Activated gamma-delta T cell treated with Interleukin-2 at 50 U/mL for 16 hours (primary cell): ENCODE measurements at regions not wholly inside any gene's neighbourhood (a gene's known extent, or its start where the extent isn't known, plus 50 kb on each side); places are given as distances from the start of the nearest gene placed in this dataset.

ENCODE experiments used
- DNase-seq: peaks from one replicate; pipeline ENCODE4 v3.0.0-alpha.2; 2020

DNA sequence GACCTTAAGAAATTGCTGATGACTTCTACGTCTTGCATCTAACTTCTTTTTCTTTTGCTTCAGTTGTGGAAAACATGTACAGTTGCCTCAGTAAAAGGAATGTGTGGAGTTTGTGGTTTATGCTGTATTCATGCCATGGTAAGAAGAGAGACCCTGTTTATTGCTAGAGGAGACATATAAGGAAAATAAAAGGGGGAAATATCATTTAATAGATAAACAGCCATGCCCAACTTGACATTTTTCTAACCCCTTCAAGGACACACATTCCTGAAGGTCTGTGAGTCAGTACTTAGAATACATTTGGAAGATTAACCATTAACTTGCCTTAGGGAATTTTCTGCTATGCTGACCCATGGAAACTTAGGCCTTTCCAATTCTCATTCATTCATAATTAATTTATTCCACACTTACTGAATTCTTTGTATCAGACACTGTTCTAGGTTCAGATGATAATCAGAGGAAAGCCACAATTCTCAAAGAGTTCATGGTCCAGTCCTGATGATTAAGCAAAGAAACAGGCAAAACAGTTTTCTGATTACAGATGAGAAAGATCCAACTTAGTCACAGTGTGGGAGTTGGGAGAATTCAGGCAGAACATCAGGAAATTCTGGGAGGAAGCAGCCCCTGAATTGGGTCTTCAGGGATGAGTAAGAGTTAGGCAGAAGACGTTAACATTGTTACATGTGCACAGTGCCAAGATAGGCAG, 329.8 kb upstream of the RASGRP1 start:
- no peak for DNase-seq

DNA sequence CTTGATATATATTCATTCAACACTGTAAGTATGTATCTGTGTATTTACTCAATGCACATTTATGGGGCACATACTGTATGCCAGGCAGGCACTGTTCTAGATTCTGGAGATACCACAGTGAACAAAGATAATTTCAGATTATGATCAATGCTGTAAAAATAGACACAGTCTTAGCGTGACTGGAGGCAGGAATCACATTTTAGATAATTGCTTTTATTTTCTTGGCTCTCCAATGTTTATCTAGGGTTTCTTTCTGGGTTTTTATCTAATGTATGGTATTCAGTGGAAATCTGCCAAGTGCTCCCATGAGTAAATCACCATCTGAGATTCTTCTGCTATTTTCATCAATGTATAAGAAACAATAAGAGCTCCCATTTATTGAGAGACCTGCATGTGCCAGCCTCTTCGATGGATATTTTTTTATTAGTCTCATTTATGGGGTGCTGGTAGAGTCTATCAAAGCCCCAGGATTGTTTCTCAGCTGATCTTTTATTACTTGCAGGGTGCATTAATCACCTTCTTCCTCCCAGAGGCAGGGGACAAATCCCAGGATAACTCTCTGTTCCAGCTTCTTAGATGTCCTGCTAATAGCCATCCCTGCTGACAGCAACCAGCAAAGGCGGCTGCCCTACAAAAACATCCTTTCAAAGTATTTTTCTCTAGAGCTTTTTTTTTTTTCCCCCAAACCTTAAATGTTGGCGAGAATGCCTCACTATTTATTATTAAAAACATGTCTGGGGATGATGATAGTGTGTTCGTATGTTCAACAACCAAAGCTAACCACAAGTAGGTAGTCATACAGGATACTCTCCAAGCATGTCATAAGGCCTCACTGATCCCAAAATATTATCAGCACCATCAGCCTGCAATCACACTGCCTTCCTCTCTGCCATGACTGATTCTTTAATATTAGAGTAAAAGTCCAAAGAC, 331.0 kb upstream of the RASGRP1 start:
- no peak for DNase-seq

DNA sequence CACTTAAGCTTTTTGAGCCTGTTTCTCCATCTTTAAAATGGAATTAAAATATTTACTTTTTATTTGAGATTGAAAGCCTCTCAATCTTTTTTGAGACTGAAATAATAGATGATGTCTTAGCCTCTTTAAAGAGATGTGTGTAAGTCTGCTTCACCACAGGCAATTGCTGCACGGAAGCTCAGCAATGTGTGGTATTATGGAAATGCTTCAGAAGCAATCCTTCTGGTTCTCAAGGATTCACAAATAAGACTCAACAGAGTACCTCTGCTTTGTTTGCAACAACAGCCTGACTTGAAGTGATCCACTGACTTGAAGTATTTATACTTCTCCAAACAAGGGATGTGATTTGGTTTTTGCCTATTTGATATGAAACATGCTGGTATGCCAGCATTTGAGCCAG, 332.0 kb upstream of the RASGRP1 start:
- no peak for DNase-seq

DNA sequence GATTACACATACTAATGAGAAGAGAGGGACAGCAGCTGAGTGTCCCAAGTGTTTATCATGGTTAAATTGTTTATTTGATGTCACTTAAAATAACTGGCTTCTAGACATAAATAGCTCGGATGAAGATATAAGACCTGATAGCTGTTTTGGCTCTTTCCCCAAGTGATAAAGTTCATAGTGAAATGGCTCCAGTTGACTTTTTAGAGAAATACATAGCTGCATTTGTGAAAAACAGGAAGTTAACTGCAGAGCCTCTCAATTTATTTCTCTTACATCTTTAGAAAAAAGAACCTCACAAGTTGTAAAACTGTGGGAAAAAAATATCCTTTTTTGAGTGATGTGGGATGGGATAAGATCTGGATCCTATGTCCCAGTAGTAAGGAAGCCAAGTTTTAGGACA, 332.9 kb upstream of the RASGRP1 start:
- no peak for DNase-seq

DNA sequence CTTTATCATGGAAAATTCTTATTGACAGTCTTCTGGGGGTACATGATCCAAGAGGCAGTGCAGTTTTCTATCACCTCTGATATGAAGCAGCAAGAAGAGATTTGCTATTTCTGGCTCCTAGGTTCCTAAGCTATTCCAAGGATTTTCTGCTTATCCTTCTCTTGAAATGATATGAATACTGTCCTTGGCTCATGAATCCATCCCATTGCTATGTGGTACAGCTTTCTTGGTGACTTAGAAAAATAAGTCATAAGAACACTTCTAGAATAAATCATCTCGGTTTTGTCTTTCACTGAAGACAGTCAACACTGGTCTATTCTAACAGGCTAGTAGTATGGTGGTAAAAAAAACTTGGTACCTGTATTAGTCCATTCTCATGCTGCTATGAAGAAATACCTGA, 333.6 kb upstream of the RASGRP1 start:
- no peak for DNase-seq

DNA sequence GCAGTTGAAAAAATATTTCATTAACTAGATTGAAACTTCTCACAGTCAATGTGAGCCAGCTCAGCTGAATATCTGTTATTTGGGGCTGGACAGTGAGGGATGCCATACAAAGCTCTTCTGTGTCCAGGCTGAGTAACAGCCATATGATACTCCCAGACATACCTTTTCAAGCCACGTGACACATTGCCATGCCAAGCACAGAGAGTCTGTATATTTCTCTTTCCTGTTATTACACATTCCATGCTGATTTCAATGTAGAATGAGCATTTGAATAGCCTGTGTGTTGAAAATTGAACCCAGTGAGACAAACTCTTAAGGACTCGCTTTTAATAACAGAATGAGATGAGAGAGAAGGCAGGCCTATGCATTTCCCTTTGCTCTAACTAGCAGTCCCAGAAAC, 334.7 kb upstream of the RASGRP1 start:
- DNase-seq = no peak

DNA sequence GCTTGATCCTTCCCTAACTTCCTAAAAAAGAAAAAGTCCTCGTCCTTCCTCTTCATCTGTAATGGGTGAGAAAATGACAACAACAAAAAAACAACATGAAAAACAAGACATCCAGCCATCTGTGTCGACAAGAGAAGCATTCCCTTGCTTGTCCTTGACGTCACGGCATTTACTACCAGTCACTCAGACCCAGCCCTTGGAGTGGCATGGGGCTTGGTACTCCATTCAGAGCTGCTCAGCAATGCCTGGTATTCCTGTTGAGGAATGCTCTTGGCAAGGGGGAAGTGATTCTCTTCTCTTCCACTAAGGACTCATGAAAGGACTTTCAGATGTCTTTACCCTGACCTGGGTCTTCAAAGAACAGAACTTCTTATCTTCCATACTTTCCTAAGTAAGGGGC, 339.7 kb upstream of the RASGRP1 start:
- no peak for DNase-seq

DNA sequence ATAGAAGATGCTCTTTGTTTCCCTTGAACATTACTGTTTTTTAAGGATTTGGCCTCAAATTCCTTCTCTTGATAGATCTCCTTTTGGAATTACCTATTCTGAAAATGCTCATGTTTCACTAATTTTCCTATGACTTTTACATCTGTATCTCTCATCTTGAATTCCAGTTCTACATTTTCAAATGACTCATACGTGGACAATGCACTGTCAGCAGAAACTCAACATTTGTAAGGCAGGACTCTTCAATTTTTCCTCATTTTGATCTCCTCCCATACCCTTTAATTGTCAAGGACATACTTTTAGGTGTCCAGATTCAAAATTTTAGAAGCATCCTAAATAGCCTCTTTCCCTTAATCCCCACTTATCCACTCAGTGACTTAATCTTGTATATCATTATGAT, 341.0 kb upstream of the RASGRP1 start:
- DNase-seq = no peak

DNA sequence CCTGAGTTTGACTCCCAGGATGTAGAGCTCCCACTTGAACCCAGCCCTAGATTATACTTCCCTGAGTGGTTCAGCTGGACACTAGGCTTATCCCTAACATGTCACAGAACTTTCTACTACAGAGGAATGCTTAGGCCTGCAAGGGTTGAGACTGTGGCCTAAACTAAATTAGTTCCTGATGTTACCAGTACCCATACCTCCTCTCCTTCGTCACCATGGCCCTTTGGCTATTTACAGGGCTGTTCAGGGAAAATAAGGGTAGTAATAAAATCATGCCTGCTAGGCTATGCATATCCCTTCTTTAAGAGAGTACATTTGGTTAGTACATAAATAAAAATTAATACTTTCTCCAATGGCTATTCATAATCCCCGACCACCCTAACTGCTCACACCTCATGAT, 356.4 kb upstream of the RASGRP1 start:
- DNase-seq = no peak

DNA sequence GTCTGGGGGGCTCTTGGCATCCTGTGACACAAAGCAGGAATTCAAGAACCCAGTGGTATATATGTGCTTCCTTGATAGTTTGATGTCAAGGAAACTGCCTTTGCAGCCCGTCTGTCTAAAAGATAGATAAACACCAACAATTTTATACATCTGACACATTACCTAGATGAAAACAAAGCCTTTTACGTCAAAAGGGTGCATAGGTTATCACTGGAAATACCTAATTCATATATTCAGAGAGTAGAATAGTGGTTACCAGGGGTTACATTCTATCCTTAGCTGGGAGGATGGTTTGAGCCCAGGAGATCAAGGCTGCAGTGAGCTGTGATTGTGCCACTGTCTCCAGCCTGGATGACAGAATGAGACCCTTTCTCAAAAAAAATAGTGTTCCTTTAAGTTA, 356.9 kb upstream of the RASGRP1 start:
- DNase-seq = no peak

DNA sequence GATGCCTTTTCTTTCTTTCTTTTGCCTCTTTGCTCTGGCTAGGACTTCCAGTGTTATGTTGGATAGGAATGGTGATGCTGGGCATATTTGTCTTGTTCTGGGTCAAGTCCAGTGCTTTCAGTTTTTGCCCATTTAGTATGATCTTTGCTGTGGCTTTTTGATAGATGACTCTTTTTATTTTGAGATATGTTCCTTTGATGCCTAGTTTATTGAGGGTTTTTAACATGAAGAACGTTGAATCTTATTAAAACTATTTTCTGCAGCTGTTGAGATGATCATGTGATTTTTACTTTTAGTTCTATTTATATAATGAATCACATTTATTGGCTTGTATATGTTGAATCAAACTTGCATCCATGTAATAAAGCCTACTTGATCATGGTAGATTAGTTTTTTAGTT, 363.8 kb upstream of the RASGRP1 start:
- no peak for DNase-seq

DNA sequence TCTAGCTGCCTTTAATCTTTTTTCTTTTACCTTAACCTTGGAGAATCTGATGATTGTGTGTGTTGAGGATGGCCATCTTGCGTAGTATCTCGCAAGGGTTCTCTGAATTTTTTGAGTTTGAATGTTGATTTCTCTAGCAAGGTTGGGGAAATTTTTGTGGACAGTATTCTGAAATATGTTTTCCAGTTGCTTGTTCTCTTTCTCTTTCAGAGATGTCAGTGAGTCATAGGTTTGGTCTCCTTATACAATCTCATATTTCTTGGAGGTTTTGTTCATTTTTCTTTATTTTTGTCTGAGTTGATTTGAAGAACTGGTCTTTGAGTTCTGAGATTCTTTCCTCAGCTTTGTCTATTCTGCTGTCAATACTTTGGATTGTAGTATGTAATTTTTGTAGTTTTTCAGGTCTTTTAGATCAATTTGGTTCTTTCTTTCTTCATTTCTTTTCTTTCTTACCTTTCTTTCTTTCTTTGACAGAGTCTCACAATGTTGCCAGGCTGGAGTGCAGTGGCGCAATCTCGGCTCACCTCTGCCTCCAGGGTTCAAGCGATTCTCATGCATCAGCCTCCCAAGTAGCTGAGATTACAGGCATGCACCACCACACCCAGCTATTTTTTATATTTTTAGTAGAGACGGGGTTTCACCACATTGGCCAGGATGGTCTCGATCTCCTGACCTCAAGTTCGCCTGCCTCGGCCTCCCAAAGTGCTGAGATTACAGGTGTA, 366.4 kb upstream of the RASGRP1 start:
- no peak for DNase-seq

DNA sequence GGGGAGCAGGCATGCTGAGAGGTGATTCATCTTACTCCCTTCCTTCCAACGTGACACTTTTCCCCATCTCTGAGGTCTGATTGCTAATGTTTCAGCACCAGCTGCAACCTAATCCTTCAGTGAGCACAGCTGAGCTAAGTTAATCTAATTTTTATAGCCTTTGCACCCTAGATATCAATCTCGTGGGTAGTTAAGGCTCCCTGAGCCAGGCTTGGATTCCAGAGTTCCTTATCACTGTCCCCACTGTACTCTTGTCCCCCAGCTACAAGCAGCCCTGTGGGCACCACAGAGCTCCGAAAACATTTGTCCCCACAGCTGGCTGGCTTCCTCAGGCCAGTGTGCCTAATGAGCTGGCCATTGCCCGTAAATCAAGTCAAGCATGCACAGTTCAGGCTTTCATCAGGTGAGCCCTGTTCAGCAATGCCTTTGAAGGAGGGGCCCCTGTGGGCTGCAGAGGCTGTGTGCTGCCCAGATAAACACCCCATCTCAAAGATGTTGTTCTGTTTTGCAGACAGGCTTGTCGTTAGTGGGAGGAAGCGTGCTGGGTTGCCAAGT, 376.9 kb upstream of the RASGRP1 start:
- DNase-seq = no peak

DNA sequence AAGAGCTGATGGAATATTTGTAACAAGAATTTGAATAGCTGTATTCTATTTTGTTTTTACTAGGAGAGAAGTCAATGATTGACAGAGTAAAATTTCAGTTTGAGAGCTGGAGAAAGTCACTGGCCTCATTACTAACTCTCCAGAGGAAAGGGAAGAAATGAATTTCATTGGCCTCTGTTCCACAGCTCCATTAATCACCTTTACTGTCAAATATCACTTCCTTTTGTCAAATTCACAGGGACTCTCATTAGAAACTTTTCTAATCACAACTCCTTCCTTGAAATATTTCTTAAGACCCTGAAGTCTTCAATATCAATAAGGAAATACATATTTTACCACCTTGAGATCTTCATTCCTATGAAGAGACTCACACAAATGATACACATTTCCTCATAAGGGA, 379.9 kb upstream of the RASGRP1 start:
- no peak for DNase-seq

DNA sequence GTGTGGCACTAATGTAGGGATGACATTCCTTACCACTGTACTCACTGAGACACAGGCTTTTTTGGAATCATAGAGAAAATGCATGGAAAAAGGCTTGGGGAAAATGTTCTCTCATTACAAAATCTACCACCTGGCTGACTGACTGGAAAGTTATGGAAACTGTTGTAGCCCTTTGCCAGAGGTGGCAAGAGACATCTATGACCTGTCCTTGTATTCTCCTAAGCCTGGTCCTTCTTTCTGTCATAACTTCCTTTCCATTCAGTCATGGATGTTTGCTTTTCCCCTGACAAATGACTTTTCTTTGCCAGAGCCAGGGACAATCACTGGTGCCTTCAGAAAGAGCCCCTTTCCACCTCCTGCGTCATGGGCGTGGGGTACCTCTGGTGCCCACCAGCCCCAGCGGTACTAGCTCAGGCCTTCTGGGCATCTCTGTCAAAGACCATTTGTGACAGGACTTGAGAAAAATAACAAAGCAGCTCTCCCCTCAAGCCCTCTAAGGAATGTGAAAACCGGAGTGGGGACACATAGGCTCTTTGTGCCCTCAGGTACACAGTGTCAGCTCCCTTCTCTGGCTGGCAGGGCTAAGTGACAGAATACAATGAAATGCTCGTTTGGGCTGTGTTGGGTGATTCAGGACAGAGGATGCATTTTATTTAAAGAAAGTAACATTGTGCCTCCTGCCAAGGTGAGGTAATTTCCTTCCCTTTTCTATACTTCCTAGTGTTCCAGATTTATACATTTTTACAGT, 381.1 kb upstream of the RASGRP1 start:
- DNase-seq = no peak

DNA sequence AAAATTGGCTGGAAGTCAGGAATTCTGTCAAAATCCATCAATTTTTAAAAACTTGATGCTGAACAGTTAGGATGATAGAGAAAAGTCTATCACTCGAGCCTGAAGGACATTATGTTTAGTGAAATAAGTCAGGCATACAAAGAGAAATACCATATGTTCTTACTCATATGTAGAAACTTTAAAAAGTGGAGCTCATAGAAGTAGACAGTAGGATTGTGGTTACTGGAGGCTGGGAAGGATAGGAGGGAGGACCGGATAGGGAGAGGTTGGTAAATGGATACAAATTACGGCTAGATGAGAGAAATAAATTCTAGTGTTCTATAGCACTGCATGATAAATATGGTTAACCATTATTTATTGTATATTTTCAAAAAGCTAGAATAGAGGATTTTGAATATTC, 389.5 kb upstream of the RASGRP1 start:
- no peak for DNase-seq

DNA sequence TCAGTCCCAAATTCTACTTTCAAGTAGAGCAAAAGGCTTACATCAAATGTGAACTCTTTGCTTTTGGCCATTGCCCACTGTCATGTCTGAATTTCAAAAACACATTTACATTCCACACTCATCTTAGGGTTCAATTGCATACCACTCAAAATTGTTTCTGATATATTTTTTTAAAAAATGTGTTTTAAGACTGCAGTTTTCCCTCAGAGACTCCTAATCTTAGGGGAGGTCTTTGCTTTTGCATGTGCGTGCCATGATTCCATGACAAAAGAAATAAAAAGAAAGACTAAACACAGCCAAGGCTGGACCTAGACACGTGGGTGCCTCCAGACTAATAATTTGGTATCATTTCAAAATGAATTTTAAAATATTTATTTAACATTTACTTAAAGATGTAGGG, 396.8 kb upstream of the RASGRP1 start:
- DNase-seq = no peak

DNA sequence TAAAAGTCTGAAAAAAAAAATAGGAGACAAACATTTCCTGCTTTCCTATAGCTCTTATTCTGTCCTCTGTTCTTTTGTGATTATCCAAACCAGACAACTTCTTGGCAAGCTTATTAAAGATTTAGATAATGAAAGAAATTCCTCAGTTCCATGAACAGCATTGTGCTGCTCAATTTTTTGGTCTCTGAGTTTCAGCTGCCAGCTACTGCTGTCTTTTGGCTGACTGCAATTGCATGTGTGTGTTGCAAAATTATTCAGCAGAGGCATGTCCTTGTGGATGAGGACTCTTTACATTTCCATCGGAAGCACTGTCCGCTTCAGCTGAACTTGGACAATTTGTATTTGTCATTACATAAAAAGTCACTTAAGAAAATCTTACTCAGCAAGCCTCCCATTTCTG, 397.3 kb upstream of the RASGRP1 start:
- DNase-seq = no peak

DNA sequence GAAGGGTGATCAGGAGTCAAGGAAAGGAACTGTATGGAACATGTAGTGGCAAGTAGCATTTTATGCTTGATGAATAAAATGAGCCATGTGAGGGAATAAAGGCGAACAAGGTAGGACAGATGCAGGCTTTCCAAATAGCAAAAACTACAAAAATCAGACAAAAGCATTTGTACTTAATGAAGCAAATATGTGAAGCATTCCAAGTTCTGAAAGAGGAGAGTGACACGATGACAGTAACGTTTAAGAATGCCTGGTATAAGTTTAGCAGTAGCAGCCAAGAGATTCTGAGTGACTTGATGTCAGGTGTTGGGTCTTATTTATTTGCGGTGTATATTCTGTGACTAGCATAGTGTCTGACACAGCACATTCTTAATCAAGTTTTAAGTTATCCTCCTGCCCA, 408.2 kb upstream of the RASGRP1 start:
- no peak for DNase-seq

DNA sequence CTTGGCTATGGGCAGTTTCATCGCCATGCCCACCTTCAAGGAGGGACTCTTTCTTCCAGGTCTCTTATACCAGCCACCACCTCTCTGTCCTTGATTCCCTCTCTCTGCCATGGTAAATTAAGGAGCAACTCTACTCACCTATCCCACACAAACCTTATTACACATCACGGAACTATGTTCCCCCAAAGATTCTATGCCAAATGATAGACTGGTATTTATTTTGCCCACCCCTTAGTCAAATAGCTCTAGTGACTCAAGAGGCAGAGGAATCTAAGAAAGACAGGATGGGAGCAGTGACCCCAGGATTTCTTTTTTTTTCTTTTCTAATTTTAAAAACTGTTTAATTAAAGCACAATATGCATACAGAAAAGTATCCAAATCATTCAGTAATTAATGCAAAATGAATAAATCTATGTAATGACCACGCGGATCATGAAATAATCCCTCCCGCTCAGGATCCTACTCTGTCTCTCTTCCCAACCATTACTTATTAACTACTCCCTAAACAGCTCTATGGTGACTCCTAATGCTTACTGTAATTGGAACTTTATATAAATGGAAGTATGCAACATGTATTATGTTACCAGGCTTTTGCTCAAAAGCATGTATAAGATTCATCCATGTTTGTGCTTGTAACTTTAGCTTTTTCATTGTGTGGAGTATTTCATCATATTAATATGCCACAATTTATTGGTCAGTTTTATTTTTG, 410.8 kb upstream of the RASGRP1 start:
- no peak for DNase-seq

DNA sequence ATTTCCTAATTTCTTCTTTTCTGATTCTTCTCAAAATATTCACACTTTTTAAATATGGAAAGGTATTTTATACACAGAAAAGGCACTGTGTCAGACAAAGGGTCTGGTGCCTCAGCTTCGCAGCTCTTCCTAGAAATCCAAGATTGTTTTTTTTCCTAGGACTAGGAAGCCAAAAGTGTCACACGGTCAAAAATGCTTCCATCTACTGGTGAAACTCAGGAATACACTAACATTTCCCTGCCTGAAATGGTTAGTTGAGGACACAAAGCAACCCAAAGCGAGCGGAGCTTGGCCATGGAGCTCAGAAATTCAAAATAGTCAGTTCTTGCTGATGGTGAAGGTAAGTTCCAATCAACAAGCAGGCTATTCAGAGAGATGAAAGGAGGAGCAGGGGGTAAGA, 426.5 kb upstream of the RASGRP1 start:
- no peak for DNase-seq

DNA sequence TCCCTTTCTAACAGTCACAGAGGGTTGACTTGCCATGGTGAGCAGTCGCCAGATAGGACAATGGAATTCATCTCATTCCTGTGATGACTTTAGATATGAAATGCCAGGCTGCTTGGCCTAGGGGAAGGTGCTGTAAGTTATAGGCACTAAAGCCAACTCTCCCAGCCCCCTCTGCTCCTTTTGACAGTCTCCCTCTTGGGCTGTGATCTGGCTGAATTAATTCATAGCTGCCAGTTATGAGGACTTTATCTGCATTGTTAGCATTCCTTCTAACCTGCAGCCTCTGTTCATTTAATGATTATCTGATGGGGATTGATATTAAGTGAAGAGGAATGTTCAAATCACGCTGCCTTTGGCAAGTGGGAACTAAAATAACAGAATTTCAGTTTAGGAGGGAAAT, 427.1 kb upstream of the RASGRP1 start:
- no peak for DNase-seq
